GM21825 (cell line): ENCODE measurements at regions not wholly inside any gene's neighbourhood (a gene's known extent, or its start where the extent isn't known, plus 50 kb on each side); places are given as distances from the start of the nearest gene placed in this dataset.

Experiments used
- ATAC-seq: cut with Tn5 transposase; IDR thresholded peaks from one replicate; pipeline ENCODE4 v1.9.1; 2021; ENCODE audit warnings: mild to moderate bottlenecking, moderate library complexity; ENCODE audit not compliant: unreplicated experiment

DNA sequence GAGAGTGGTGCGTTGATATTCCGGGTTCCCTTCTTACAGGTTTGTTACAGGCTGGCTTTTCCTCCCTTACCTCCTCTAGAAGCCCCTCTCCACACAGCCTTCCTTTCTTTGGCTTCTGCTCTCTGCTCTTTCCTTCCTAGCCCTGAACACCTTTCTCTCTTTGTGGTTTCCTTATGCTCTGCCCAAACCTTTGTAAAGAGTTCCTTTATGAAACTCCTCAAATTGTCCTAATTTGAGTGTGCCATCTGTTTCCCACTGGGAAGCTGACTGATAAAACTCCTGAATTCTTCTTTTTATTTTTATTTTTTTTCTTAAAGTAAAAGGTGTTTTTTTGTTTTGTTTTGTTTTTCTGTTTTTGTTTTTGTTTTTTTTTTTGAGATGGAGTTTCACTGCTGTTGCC lies 60.1 kb upstream of the OTX2 start:
- no peak for ATAC-seq

DNA sequence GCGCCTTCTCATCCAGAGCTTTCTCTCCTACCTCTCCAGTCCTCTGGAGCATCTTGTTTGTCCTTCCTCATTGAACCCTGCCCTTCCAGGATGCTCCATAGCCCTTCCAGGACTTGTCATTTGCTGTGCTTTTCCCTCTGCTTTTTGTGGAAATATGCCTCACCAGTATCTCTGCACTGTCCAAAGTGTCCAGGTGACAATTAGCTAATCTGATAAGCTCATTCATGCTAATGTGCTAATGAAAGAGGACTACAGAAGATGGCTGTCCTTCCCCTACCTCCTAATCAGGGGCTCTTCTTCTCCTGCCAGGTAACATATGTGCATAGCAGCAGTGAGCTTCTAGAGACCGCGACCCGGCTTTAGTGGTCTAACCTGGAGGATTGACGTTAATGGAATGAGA lies 58.4 kb upstream of the OTX2 start:
- no peak for ATAC-seq

DNA sequence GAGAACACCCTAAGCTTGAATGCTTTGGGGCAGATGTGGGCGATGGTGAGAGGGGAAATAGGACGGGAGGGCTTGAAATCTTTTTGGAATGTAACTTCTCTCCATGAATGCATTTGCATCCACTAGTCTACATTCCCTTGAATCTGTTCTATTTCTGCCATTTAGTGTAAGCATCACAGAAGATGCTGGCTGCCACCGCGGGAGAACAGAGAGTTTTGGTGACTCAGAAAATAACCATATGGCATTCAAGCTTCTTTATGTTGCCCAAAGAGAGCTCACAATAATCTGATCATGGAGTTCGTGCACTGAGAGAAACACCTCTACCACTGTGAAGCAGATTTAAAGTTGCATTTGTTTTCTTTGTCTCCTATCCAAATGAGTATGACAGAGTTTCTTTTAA lies 52.6 kb upstream of the OTX2 start:
- no peak for ATAC-seq

DNA sequence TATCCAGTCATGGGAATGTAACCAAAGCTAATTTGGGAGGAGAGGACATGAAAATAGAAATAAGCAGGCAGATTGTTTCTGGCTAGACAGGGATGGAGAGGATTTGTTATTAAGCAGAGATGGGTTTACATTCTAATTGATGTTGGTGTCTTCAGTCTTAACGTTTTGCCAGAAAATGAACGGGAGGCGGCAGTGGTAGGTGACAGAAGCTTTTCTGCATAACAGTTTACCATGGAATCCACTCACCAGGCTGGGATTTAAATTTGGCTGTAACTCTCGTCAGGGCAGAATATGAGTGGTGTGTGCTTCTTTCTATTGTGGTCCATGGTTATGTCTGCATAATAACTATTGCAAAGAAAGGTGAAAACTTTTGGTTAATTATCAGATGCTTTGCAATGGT lies 50.2 kb upstream of the OTX2 start:
- ATAC-seq, result no peak
